ENCODE measurements at regions not wholly inside any gene's neighbourhood (a gene's known extent, or its start where the extent isn't known, plus 50 kb on each side); places are given as distances from the start of the nearest gene placed in this dataset.

GRCh38 chr3:107892955-107893624 lies 197.7 kb downstream of the CD47 start:
- no peak for DNase-seq (ENCODE audit: low read depth)
- TF ChIP-seq CTCF (IDR thresholded peaks at IDR 0.05; ENCODE audit: insufficient read depth, low read length), result no peak
- H3K4me3 ChIP-seq (ENCODE audit: low read depth, low read length), result no peak overlapping the region

GRCh38 chr3:107884719-107885460 lies 205.9 kb downstream of the CD47 start:
- TF ChIP-seq CTCF (IDR thresholded peaks at IDR 0.05; ENCODE audit: insufficient read depth, low read length), result peak; percentile 11
- peak; percentile 79 for DNase-seq (ENCODE audit: low read depth)
- no peak overlapping the region for H3K4me3 ChIP-seq (ENCODE audit: low read depth, low read length)

- H3K4me3 ChIP-seq (ENCODE audit: low read depth, low read length), result no peak overlapping the region
- no peak for TF ChIP-seq CTCF (IDR thresholded peaks at IDR 0.05; ENCODE audit: insufficient read depth, low read length)
- no peak for DNase-seq (ENCODE audit: low read depth)
Observed at GRCh38 chr3:107884028-107884427, 206.8 kb downstream of the CD47 start.

- no peak overlapping the region for H3K4me3 ChIP-seq (ENCODE audit: low read depth, low read length)
- no peak for TF ChIP-seq CTCF (IDR thresholded peaks at IDR 0.05; ENCODE audit: insufficient read depth, low read length)
- DNase-seq (ENCODE audit: low read depth), result no peak
Observed at GRCh38 chr3:107882881-107883280, 207.9 kb downstream of the CD47 start.

GRCh38 chr3:107882261-107882660 lies 208.6 kb downstream of the CD47 start:
- no peak for DNase-seq (ENCODE audit: low read depth)
- H3K4me3 ChIP-seq (ENCODE audit: low read depth, low read length), result no peak overlapping the region
- TF ChIP-seq CTCF (IDR thresholded peaks at IDR 0.05; ENCODE audit: insufficient read depth, low read length), result no peak

- DNase-seq (ENCODE audit: low read depth), result no peak
- no peak for TF ChIP-seq CTCF (IDR thresholded peaks at IDR 0.05; ENCODE audit: insufficient read depth, low read length)
- H3K4me3 ChIP-seq (ENCODE audit: low read depth, low read length), result no peak overlapping the region
Observed at GRCh38 chr3:107881509-107881908, 209.3 kb downstream of the CD47 start.

All from fibroblast of the aortic adventitia (primary cell).